CD4-positive, alpha-beta T cell treated with Interferon alpha-2 for 1 hour (primary cell): ENCODE measurements at regions not wholly inside any gene's neighbourhood (a gene's known extent, or its start where the extent isn't known, plus 50 kb on each side); places are given as distances from the start of the nearest gene placed in this dataset.

Experiments
- DNase-seq, 2 donors: peaks; one replicate each; pipeline ENCODE4 v3.0.0-alpha.2; 2020 to 2022

GRCh38 chr6:66993272-66993671 is 1286.2 kb upstream of the EYS start:
- DNase-seq: no peak

GRCh38 chr6:66992660-66993059 is 1285.6 kb upstream of the EYS start:
- DNase-seq: no peak

GRCh38 chr6:66986940-66987339 is 1279.9 kb upstream of the EYS start:
- no peak for DNase-seq

- no peak for DNase-seq
Observed at GRCh38 chr6:66985816-66986215, 1278.8 kb upstream of the EYS start.

GRCh38 chr6:66970373-66970772 is 1263.3 kb upstream of the EYS start:
- no peak for DNase-seq

GRCh38 chr6:66965227-66965626 is 1258.2 kb upstream of the EYS start:
- DNase-seq: no peak

- no peak for DNase-seq
Observed at GRCh38 chr6:66964216-66964615, 1257.2 kb upstream of the EYS start.

- no peak for DNase-seq
Observed at GRCh38 chr6:66962082-66962481, 1255.1 kb upstream of the EYS start.

- DNase-seq: no peak
Observed at GRCh38 chr6:66961191-66961590, 1254.2 kb upstream of the EYS start.

- no peak for DNase-seq
Observed at GRCh38 chr6:66949191-66949661, 1242.2 kb upstream of the EYS start.

- DNase-seq: no peak
Observed at GRCh38 chr6:66948106-66948505, 1241.1 kb upstream of the EYS start.

GRCh38 chr6:66940003-66940402 is 1233.0 kb upstream of the EYS start:
- DNase-seq: no peak

- DNase-seq: no peak
Observed at GRCh38 chr6:66937180-66937579, 1230.2 kb upstream of the EYS start.

- no peak for DNase-seq
Observed at GRCh38 chr6:66935612-66936011, 1228.6 kb upstream of the EYS start.

- no peak for DNase-seq
Observed at GRCh38 chr6:66931787-66932186, 1224.8 kb upstream of the EYS start.

GRCh38 chr6:66930559-66931290 is 1223.7 kb upstream of the EYS start:
- no peak for DNase-seq

- DNase-seq: no peak
Observed at GRCh38 chr6:66926060-66926459, 1219.0 kb upstream of the EYS start.

GRCh38 chr6:66913657-66914056 is 1206.6 kb upstream of the EYS start:
- DNase-seq: no peak

GRCh38 chr6:66902457-66902856 is 1195.4 kb upstream of the EYS start:
- no peak for DNase-seq

GRCh38 chr6:66900133-66901083 is 1193.4 kb upstream of the EYS start:
- DNase-seq: no peak

- peak in 1 of 2 donors; percentile 1 for DNase-seq
Observed at GRCh38 chr6:66897576-66897975, 1190.5 kb upstream of the EYS start.

GRCh38 chr6:66896415-66896814 is 1189.4 kb upstream of the EYS start:
- no peak for DNase-seq

- DNase-seq: no peak
Observed at GRCh38 chr6:66883453-66883852, 1176.4 kb upstream of the EYS start.

- no peak for DNase-seq
Observed at GRCh38 chr6:66866801-66867200, 1159.8 kb upstream of the EYS start.
